ENCODE measurements at regions not wholly inside any gene's neighbourhood (a gene's known extent, or its start where the extent isn't known, plus 50 kb on each side); places are given as distances from the start of the nearest gene placed in this dataset.

GRCh38 chr5:110362261-110362660 is 364.2 kb downstream of the TMEM232 start:
- Histone ChIP-seq H3K9me3 (ENCODE audit: low read length) (no peaks in the 10 kb centered on the region), H3K79me2 (ENCODE audit: insufficient read depth, low read length) (no peaks in the 10 kb centered on the region), H3K9ac (ENCODE audit: low read length) (no peak overlapping the region), H3K36me3 (ENCODE audit: insufficient read depth, low read length) (no peaks in the 10 kb centered on the region), H3K4me2 (ENCODE audit: low read length) (no peak overlapping the region), H3K4me3 (ENCODE audit: low read depth, low read length, poor library complexity, severe bottlenecking) (no peak overlapping the region), H4K20me1 (ENCODE audit: insufficient read depth, low read length) (no peaks in the 10 kb centered on the region), H3F3A (ENCODE audit: insufficient read depth, low read length) (no peaks in the 10 kb centered on the region), H2AFZ (ENCODE audit: low read length) (no peak overlapping the region), H3K27ac (ENCODE audit: low read depth, low read length, poor library complexity, severe bottlenecking) (no peak overlapping the region), H3K9me2 (ENCODE audit: low read depth, low read length) (no peaks in the 10 kb centered on the region), H3K4me1 (ENCODE audit: insufficient read depth, low read length, severe bottlenecking) (no peaks in the 10 kb centered on the region), H3K27me3 (ENCODE audit: insufficient read depth, low read length) (no peaks in the 10 kb centered on the region)
- TF ChIP-seq, protein P1, sequence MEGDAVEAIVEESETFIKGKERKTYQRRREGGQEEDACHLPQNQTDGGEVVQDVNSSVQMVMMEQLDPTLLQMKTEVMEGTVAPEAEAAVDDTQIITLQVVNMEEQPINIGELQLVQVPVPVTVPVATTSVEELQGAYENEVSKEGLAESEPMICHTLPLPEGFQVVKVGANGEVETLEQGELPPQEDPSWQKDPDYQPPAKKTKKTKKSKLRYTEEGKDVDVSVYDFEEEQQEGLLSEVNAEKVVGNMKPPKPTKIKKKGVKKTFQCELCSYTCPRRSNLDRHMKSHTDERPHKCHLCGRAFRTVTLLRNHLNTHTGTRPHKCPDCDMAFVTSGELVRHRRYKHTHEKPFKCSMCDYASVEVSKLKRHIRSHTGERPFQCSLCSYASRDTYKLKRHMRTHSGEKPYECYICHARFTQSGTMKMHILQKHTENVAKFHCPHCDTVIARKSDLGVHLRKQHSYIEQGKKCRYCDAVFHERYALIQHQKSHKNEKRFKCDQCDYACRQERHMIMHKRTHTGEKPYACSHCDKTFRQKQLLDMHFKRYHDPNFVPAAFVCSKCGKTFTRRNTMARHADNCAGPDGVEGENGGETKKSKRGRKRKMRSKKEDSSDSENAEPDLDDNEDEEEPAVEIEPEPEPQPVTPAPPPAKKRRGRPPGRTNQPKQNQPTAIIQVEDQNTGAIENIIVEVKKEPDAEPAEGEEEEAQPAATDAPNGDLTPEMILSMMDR (IDR thresholded peaks at IDR 0.05; ENCODE audit: low read length) = no peak
- no peak for TF ChIP-seq EZH2 (IDR thresholded peaks at IDR 0.05; ENCODE audit: borderline replicate concordance, low read length)

DNA sequence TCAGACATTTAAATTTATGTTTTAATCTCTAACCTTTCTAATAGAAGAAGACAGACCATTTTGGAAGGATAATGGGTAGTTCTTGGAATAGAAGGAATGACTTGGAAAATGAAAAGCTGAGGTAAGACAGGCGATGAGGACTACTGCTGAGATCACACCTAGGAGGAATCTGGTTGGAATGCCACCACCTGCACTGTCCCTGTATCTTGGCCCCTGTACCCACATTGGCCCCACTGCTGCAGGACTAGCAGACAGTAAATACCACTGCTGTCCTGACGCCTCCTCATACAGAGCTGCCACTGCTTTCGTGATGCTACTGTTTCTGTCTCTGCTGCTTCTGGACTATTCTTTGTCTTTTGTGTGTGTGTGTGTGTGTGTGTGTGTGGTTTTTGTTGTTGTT is 359.8 kb downstream of the TMEM232 start:
- Histone ChIP-seq H3F3A (ENCODE audit: insufficient read depth, low read length) (no peaks in the 10 kb centered on the region), H3K4me2 (ENCODE audit: low read length) (no peak overlapping the region), H3K27me3 (ENCODE audit: insufficient read depth, low read length) (no peaks in the 10 kb centered on the region), H3K4me1 (ENCODE audit: insufficient read depth, low read length, severe bottlenecking) (peaks cover 16% of the 10 kb centered on the region), H3K27ac (ENCODE audit: low read depth, low read length, poor library complexity, severe bottlenecking) (no peak overlapping the region), H3K36me3 (ENCODE audit: insufficient read depth, low read length) (peaks cover 4% of the 10 kb centered on the region; the same call in 1 of the 2 replicates), H3K9ac (ENCODE audit: low read length) (no peak overlapping the region), H3K9me2 (ENCODE audit: low read depth, low read length) (no peaks in the 10 kb centered on the region), H3K9me3 (ENCODE audit: low read length) (peaks cover 5% of the 10 kb centered on the region; the same call in 1 of the 2 replicates), H4K20me1 (ENCODE audit: insufficient read depth, low read length) (no peaks in the 10 kb centered on the region), H3K4me3 (ENCODE audit: low read depth, low read length, poor library complexity, severe bottlenecking) (no peak overlapping the region), H3K79me2 (ENCODE audit: insufficient read depth, low read length) (no peaks in the 10 kb centered on the region), H2AFZ (ENCODE audit: low read length) (no peak overlapping the region)
- TF ChIP-seq, protein P1 (IDR thresholded peaks at IDR 0.05; ENCODE audit: low read length) = no peak
- no peak for TF ChIP-seq EZH2 (IDR thresholded peaks at IDR 0.05; ENCODE audit: borderline replicate concordance, low read length)

All from OCI-LY1 (cell line).